ENCODE measurements at regions not wholly inside any gene's neighbourhood (a gene's known extent, or its start where the extent isn't known, plus 50 kb on each side); places are given as distances from the start of the nearest gene placed in this dataset.

- TF ChIP-seq CTCF (IDR thresholded peaks at IDR 0.05), result no peak
- TF ChIP-seq POLR2A (IDR thresholded peaks at IDR 0.05), result no peak
These were observed 400.7 kb downstream of the TMEM135 start for GRCh38 chr11:87438416-87438815.

All from Peyer's patch (tissue), 4 donors.